Fibroblast of lung (primary cell): ENCODE measurements at regions not wholly inside any gene's neighbourhood (a gene's known extent, or its start where the extent isn't known, plus 50 kb on each side); places are given as distances from the start of the nearest gene placed in this dataset.
"Not testable (repeated sequence)": the region's sequence is repeated elsewhere in the genome, so short reads cannot be mapped to it uniquely, and the experiment has no call there.

ENCODE experiments used
- DNase-seq, 2 donors: peaks; one replicate each; pipeline versions ENCODE4 v3.0.0 to v3.0.0-alpha.2; 2010; ENCODE audit warnings: low read depth in 2 of 2
- H2AFZ ChIP-seq: 2 replicates; pipeline ENCODE4 v1.5.1; 2012; ENCODE audit warnings: low read length, control low read depth, inconsistent platforms
- H3K27ac ChIP-seq: 2 replicates; pipeline ENCODE4 v1.5.1; 2011; ENCODE audit warnings: low read length, control low read depth; ENCODE audit not compliant: insufficient read depth
- H3K27me3 ChIP-seq: 2 replicates; pipeline ENCODE4 v1.5.1; 2011; ENCODE audit warnings: mild to moderate bottlenecking, low read length; ENCODE audit not compliant: control insufficient read depth, insufficient read depth
- H3K36me3 ChIP-seq: 2 replicates; pipeline ENCODE4 v1.5.1; 2011; ENCODE audit warnings: low read length; ENCODE audit not compliant: control insufficient read depth, insufficient read depth
- H3K4me1 ChIP-seq: 2 replicates; pipeline ENCODE4 v1.5.1; 2011; ENCODE audit warnings: low read length; ENCODE audit not compliant: control insufficient read depth, insufficient read depth; ENCODE audit errors: extremely low read depth
- H3K4me2 ChIP-seq: 2 replicates; pipeline ENCODE4 v1.5.1; 2011; ENCODE audit warnings: low read length, control low read depth; ENCODE audit not compliant: insufficient read depth; ENCODE audit errors: extremely low read depth
- H3K4me3 ChIP-seq, 4 experiments: fragments of 200-600 bp in 1 of 4; sonication (generic) in 1 of 4; replicated peaks in 1 of 4; 2 replicates each; pipeline ENCODE4 v1.5.1; 2011 to 2016; ENCODE audit warnings: low read length in 4 of 4, low read depth in 3 of 4, mild to moderate bottlenecking in 3 of 4, control low read depth in 2 of 4, inconsistent platforms in 1 of 4, mixed read lengths in 1 of 4; ENCODE audit not compliant: insufficient read depth in 1 of 4; ENCODE audit errors: control extremely low read depth in 1 of 4
- H3K79me2 ChIP-seq: 2 replicates; pipeline ENCODE4 v1.5.1; 2012; ENCODE audit warnings: mild to moderate bottlenecking, low read length, inconsistent platforms; ENCODE audit not compliant: control insufficient read depth, insufficient read depth
- H3K9ac ChIP-seq: 2 replicates; pipeline ENCODE4 v1.5.1; 2011; ENCODE audit warnings: mild to moderate bottlenecking, low read length, control low read depth; ENCODE audit not compliant: insufficient read depth
- H3K9me3 ChIP-seq: 2 replicates; pipeline ENCODE4 v1.5.1; 2012; ENCODE audit warnings: low read depth, low read length; ENCODE audit not compliant: control insufficient read depth, insufficient read depth
- H4K20me1 ChIP-seq: 2 replicates; pipeline ENCODE4 v1.5.1; 2011; ENCODE audit warnings: low read length; ENCODE audit not compliant: control insufficient read depth, insufficient read depth; ENCODE audit errors: extremely low read depth
- CTCF ChIP-seq, 2 donors: IDR thresholded peaks in 1 of 2; conservative IDR thresholded peaks in 1 of 2; 1 replicate in 1 of 2; 2 replicates in 1 of 2; pipeline ENCODE4 v1.5.1; 2011 to 2012; ENCODE audit warnings: low read length in 2 of 2, control low read depth in 1 of 2, inconsistent platforms in 1 of 2, low read depth in 1 of 2, mild to moderate bottlenecking in 1 of 2
- EZH2 ChIP-seq: IDR thresholded peaks from 2 replicates; pipeline ENCODE4 v1.5.1; 2012; ENCODE audit warnings: low read length, control low read depth, mild to moderate bottlenecking; ENCODE audit errors: missing control alignments

GRCh38 chr2:183901931-183902330 is 696.4 kb upstream of the ZNF804A start:
- H3K9me3 ChIP-seq: no peaks in the 10 kb centered on the region
- no peak overlapping the region for H3K4me2 ChIP-seq
- H3K4me1 ChIP-seq: no peaks in the 10 kb centered on the region
- no peaks in the 10 kb centered on the region for H3K36me3 ChIP-seq
- no peak overlapping the region for H2AFZ ChIP-seq
- H3K9ac ChIP-seq: no peak overlapping the region
- no peaks in the 10 kb centered on the region for H4K20me1 ChIP-seq
- no peaks in the 10 kb centered on the region for H3K27me3 ChIP-seq
- no peak overlapping the region for H3K27ac ChIP-seq
- TF ChIP-seq EZH2 (no peak), CTCF (conservative IDR thresholded peaks at IDR 0.05 in 1 of 2, IDR thresholded peaks at IDR 0.05 in 1 of 2; ENCODE audit: low read depth in 1 of 2, low read length in 2 of 2) (no peak)
- H3K4me3 ChIP-seq: no peak overlapping the region
- no peak for DNase-seq
- H3K79me2 ChIP-seq: no peaks in the 10 kb centered on the region

GRCh38 chr2:183903026-183903425 is 695.3 kb upstream of the ZNF804A start:
- no peaks in the 10 kb centered on the region for H4K20me1 ChIP-seq
- no peak overlapping the region for H3K4me3 ChIP-seq
- H3K9ac ChIP-seq: no peak overlapping the region
- no peaks in the 10 kb centered on the region for H3K36me3 ChIP-seq
- DNase-seq: peak in 1 of 2 donors; percentile 1
- no peak overlapping the region for H3K4me2 ChIP-seq
- no peak overlapping the region for H2AFZ ChIP-seq
- no peaks in the 10 kb centered on the region for H3K79me2 ChIP-seq
- no peaks in the 10 kb centered on the region for H3K27me3 ChIP-seq
- no peaks in the 10 kb centered on the region for H3K4me1 ChIP-seq
- no peaks in the 10 kb centered on the region for H3K9me3 ChIP-seq
- TF ChIP-seq EZH2: no peak
- TF ChIP-seq CTCF (conservative IDR thresholded peaks at IDR 0.05 in 1 of 2, IDR thresholded peaks at IDR 0.05 in 1 of 2; ENCODE audit: low read depth in 1 of 2, low read length in 2 of 2): no peak
- H3K27ac ChIP-seq: no peak overlapping the region

GRCh38 chr2:183916041-183916440 is 682.3 kb upstream of the ZNF804A start:
- H2AFZ ChIP-seq, H3K9me3 ChIP-seq, H3K4me3 ChIP-seq, H3K27me3 ChIP-seq, DNase-seq, H3K9ac ChIP-seq, H3K36me3 ChIP-seq, H4K20me1 ChIP-seq, H3K4me2 ChIP-seq, H3K4me1 ChIP-seq, H3K27ac ChIP-seq, H3K79me2 ChIP-seq: not testable (repeated sequence)

- Histone ChIP-seq H3K9me3 (no peaks in the 10 kb centered on the region), H4K20me1 (no peaks in the 10 kb centered on the region), H3K4me1 (no peaks in the 10 kb centered on the region), H3K4me3 (no peak overlapping the region), H3K9ac (no peak overlapping the region), H3K27me3 (no peaks in the 10 kb centered on the region), H3K36me3 (no peaks in the 10 kb centered on the region), H3K79me2 (no peaks in the 10 kb centered on the region), H3K4me2 (no peak overlapping the region), H2AFZ (no peak overlapping the region), H3K27ac (no peak overlapping the region)
- DNase-seq: no peak
- TF ChIP-seq EZH2: no peak
- no peak for TF ChIP-seq CTCF (conservative IDR thresholded peaks at IDR 0.05 in 1 of 2, IDR thresholded peaks at IDR 0.05 in 1 of 2; ENCODE audit: low read depth in 1 of 2, low read length in 2 of 2)
Measured at GRCh38 chr2:183919167-183919566, 679.2 kb upstream of the ZNF804A start.
